ENCODE measurements at regions not wholly inside any gene's neighbourhood (a gene's known extent, or its start where the extent isn't known, plus 50 kb on each side); places are given as distances from the start of the nearest gene placed in this dataset.
"Not testable (repeated sequence)": the region's sequence is repeated elsewhere in the genome, so short reads cannot be mapped to it uniquely, and the experiment has no call there.

GRCh38 chr12:71299541-71300376 is 139.8 kb upstream of the LGR5 start:
- no peak for DNase-seq

- no peak for DNase-seq
Observed at GRCh38 chr12:71297930-71298329, 140.1 kb upstream of the TSPAN8 start.

- no peak for DNase-seq
Observed at GRCh38 chr12:71295953-71296352, 138.2 kb upstream of the TSPAN8 start.

GRCh38 chr12:71291746-71292145 is 133.9 kb upstream of the TSPAN8 start:
- no peak for DNase-seq

- no peak for DNase-seq
Observed at GRCh38 chr12:71283883-71284282, 126.1 kb upstream of the TSPAN8 start.

- no peak for DNase-seq
Observed at GRCh38 chr12:71282925-71283324, 125.1 kb upstream of the TSPAN8 start.

GRCh38 chr12:71282020-71282419 is 124.2 kb upstream of the TSPAN8 start:
- DNase-seq, result no peak

- DNase-seq, result no peak
Observed at GRCh38 chr12:71281425-71281824, 123.6 kb upstream of the TSPAN8 start.

GRCh38 chr12:71277866-71278265 is 120.1 kb upstream of the TSPAN8 start:
- no peak for DNase-seq

GRCh38 chr12:71276541-71276940 is 118.7 kb upstream of the TSPAN8 start:
- no peak for DNase-seq

- DNase-seq, result not testable (repeated sequence)
Observed at GRCh38 chr12:71270794-71271193, 113.0 kb upstream of the TSPAN8 start.

GRCh38 chr12:71270057-71270456 is 112.3 kb upstream of the TSPAN8 start:
- no peak for DNase-seq

GRCh38 chr12:71269281-71269598 is 111.4 kb upstream of the TSPAN8 start:
- no peak for DNase-seq

- DNase-seq, result no peak
Observed at GRCh38 chr12:71268598-71269280, 110.9 kb upstream of the TSPAN8 start.

- DNase-seq, result no peak
Observed at GRCh38 chr12:71266606-71267005, 108.8 kb upstream of the TSPAN8 start.

GRCh38 chr12:71265731-71266130 is 107.9 kb upstream of the TSPAN8 start:
- DNase-seq, result not testable (repeated sequence)

GRCh38 chr12:71262466-71262865 is 104.7 kb upstream of the TSPAN8 start:
- no peak for DNase-seq

GRCh38 chr12:71252473-71252872 is 94.7 kb upstream of the TSPAN8 start:
- no peak for DNase-seq

GRCh38 chr12:71250166-71250565 is 92.4 kb upstream of the TSPAN8 start:
- DNase-seq, result no peak

GRCh38 chr12:71243370-71243769 is 85.6 kb upstream of the TSPAN8 start:
- no peak for DNase-seq

- DNase-seq, result no peak
Observed at GRCh38 chr12:71242511-71242910, 84.7 kb upstream of the TSPAN8 start.

- DNase-seq, result no peak
Observed at GRCh38 chr12:71240946-71241345, 83.1 kb upstream of the TSPAN8 start.

GRCh38 chr12:71239731-71240130 is 81.9 kb upstream of the TSPAN8 start:
- no peak for DNase-seq

GRCh38 chr12:71237128-71237527 is 79.3 kb upstream of the TSPAN8 start:
- DNase-seq, result no peak

All from NCI-H1092 (cell line).